Panc1 (cell line): ENCODE measurements at regions not wholly inside any gene's neighbourhood (a gene's known extent, or its start where the extent isn't known, plus 50 kb on each side); places are given as distances from the start of the nearest gene placed in this dataset.

ENCODE experiments used
- CTCF ChIP-seq: fragments of 450-650 bp; IDR thresholded peaks from 2 replicates; pipeline ENCODE4 v1.5.1; 2017; ENCODE audit warnings: mild to moderate bottlenecking
- TCF7L2 ChIP-seq: IDR thresholded peaks from 2 replicates; pipeline ENCODE4 v1.6.1; 2011; ENCODE audit warnings: mild to moderate bottlenecking, low read depth, low read length, inconsistent platforms

GRCh38 chr17:72592967-72593325 is 472.1 kb downstream of the SOX9 start:
- TF ChIP-seq CTCF: no peak
- TF ChIP-seq TCF7L2: no peak
